ENCODE measurements at regions not wholly inside any gene's neighbourhood (a gene's known extent, or its start where the extent isn't known, plus 50 kb on each side); places are given as distances from the start of the nearest gene placed in this dataset.

GRCh38 chr12:76256904-76257303 is 91.3 kb downstream of the BBS10 start:
- TF ChIP-seq EZH2 (IDR thresholded peaks at IDR 0.05; ENCODE audit: low read length) (no peak), CTCF (optimal IDR thresholded peaks at IDR 0.05 in 1 of 3, IDR thresholded peaks at IDR 0.05 in 1 of 3, conservative IDR thresholded peaks at IDR 0.05 in 1 of 3; ENCODE audit: extremely low read depth in 1 of 3, insufficient read depth in 2 of 3, low read length in 3 of 3) (no peak)
